Epithelial cell of esophagus (primary cell): ENCODE measurements at regions not wholly inside any gene's neighbourhood (a gene's known extent, or its start where the extent isn't known, plus 50 kb on each side); places are given as distances from the start of the nearest gene placed in this dataset.

Source experiments
- DNase-seq: peaks from one replicate; pipeline ENCODE4 v3.0.0; 2010; ENCODE audit warnings: low read depth
- H3K4me3 ChIP-seq: 2 replicates; pipeline ENCODE4 v1.5.1; 2011; ENCODE audit warnings: mild to moderate bottlenecking, low read length, control low read depth
- TF ChIP-seq, protein P1 (sequence below): IDR thresholded peaks from 2 replicates; pipeline ENCODE4 v1.5.1; 2011; ENCODE audit warnings: low read depth, mild to moderate bottlenecking, low read length, control low read depth, inconsistent platforms; ENCODE audit not compliant: insufficient read depth; ENCODE audit errors: missing control alignments

DNA sequence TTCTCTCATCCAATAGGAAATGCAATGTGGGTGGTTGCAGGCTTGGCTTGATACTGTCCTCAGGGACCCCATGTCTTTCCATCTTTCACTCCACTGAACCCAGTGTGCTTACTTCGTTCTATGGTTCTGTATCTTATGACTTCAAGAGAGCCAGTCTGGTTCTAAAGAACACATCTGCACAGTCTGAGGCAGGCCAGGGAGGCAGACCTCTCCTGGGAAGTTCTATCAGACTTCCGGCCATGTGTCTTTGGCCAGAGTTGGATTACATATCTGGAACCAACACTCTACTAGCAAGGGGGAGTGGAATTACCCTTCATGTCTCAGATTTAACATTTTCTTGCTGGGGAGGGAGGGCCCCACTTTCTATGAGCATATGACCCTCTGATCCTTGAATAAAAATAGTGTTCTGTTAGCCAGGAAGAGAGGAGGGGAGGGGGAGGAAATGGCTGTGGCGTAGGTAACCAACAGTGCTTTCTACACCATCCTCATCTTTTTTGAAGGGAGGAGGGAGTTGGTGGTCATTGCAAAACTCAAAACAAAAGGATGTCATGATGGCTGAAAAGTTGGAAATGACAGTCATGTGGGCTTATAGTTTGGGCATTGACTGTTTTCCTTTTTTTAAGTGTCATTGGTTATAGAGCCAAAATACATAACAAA lies 370.2 kb downstream of the GATA3 start:
- no peak for DNase-seq
- TF ChIP-seq, protein P1, sequence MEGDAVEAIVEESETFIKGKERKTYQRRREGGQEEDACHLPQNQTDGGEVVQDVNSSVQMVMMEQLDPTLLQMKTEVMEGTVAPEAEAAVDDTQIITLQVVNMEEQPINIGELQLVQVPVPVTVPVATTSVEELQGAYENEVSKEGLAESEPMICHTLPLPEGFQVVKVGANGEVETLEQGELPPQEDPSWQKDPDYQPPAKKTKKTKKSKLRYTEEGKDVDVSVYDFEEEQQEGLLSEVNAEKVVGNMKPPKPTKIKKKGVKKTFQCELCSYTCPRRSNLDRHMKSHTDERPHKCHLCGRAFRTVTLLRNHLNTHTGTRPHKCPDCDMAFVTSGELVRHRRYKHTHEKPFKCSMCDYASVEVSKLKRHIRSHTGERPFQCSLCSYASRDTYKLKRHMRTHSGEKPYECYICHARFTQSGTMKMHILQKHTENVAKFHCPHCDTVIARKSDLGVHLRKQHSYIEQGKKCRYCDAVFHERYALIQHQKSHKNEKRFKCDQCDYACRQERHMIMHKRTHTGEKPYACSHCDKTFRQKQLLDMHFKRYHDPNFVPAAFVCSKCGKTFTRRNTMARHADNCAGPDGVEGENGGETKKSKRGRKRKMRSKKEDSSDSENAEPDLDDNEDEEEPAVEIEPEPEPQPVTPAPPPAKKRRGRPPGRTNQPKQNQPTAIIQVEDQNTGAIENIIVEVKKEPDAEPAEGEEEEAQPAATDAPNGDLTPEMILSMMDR = no peak
- H3K4me3 ChIP-seq = no peak overlapping the region

DNA sequence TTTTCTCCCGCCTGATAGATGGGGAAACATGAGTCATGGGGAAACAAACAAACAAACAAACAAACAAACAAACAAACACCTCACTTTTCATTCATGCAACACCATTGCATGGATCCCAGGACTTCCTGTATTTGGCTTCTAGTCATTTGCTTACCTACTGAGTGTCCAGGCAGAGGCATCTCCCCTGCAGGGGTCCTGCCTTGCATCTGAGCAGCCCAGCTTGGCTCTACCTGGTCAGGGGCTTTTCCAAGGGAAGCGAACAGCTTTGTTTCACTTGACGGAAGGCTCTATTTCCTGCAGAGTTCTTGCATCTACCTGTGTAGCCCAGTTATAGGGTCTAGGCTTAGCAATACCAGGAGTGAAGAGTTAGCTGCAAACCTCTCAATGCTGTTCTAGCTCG lies 374.2 kb downstream of the GATA3 start:
- TF ChIP-seq, protein P1 = no peak
- no peak overlapping the region for H3K4me3 ChIP-seq

DNA sequence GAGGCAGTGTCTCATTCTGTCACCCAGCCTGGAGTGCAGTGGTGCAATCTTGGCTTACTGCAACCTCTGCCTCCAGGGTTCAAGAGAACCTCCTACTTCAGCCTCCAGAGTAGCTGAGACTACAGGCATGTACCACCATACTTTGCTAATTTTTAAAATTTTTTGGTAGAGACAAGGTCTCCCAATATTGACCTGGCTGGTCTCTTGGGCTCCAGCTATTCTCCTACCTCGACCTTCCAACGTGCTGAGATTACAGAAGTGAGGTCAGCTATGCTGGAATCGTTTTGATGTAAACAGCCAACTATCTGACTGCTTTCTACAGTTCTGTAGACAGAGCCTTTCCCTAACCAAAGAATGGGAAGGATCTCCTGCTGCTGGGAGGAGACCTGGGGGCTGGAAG lies 375.8 kb downstream of the GATA3 start:
- TF ChIP-seq, protein P1 = no peak
- DNase-seq = no peak

More for the DNA sequence above, 374.2 kb downstream of the GATA3 start:
- DNase-seq = no peak

DNA sequence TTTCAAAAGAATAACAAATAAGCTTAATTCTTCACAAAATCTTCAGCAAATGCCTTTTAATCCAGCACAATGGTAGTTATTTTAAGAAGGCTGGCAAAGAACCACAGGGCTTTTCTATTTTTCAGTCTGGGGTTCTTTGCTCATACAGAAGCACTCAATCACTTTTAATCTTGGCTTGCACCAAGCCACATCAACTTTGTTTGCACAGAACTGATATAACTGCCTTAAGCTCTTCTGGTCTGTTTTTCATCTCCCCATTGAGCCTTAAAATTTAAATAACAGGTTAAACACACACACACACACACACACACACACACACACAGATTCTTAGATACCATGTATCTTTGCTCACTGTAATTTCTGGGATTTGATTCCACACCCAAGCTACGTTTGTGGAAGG lies 377.0 kb downstream of the GATA3 start:
- no peak overlapping the region for H3K4me3 ChIP-seq
- TF ChIP-seq, protein P1 = no peak
- DNase-seq = no peak

More for the DNA sequence above, 375.8 kb downstream of the GATA3 start:
- no peak overlapping the region for H3K4me3 ChIP-seq

DNA sequence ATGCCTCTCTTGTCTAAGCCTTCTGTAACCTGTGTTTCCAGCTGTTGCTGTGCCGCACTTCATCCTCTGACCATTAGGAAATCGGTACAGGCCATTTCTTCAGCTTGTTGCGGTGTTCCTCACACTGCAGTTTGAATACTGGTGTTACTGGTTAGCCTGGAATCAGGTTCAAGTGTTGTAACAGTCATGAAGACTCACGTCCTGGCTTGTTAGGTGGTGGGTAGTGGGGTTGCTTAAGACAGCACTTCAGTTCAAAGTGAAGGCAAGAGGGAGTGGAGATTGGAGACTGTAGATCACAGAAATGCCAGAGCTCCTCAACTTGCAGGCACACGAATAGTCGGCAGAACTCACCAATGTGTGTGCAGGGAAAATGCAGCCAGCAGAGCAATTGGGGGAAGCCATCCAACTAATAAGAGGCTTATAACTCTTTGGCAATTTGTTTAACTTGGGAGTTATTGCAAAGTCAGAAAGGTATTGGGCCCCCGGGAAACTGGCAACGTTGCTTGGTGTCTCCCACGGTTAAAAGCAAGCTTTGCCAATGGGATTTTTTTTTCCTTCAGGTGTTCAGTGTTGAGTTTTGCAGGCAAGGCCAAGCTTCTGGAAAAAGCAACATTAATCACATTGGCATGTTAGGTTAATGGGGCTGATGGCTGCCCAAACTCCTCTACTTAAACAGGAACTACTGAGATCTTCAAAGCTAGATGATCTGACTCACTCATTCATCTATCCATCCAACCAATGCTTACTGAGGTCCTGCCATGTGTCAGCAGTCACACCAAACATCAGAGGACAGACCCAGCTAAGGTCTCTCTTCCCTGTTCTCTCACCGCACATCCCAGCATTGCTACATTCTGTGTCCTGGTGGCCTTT lies 380.9 kb downstream of the GATA3 start:
- TF ChIP-seq, protein P1 = peak; percentile 44
- H3K4me3 ChIP-seq = no peak overlapping the region
- DNase-seq = peak; percentile 99

DNA sequence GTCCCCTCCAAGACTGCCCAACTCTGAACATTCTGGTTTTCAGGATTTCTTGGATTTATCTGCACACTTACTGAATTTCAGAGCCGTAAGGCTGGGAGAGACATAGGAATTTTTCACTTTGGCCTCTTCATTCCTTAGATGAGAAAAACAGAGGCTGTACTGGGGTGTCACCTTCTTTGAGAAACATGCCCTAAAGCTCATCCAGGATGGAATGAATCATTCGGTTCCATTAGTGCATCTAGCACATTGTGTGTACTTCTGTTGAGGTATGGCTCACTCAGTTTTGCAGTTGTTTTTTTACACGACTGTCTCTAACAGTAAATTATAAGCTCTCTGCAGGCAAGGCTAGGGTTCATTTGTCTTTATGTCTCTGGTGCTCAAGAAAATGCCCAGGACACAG lies 383.4 kb downstream of the GATA3 start:
- H3K4me3 ChIP-seq = no peak overlapping the region
- TF ChIP-seq, protein P1 = no peak
- DNase-seq = peak; percentile 69

DNA sequence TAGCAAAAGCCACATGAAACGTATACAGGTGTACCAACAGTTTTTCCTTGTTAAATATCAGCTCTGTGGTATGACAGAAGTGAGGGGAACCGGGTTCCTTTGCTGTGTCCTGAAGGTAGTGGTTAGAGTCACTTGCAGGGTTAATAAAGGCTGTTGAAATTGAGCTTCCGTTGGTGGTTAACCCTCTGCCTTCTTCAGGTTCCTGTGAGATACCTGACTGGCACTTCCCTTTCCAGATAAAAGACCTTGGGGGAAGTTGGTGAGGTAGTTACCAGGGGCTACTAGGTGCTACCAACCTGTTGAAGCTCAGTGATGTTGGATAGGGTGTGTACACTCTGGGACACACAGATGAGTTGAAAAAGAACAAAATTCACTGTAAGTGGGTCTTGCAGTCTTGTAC lies 384.1 kb downstream of the GATA3 start:
- DNase-seq = no peak
- H3K4me3 ChIP-seq = no peak overlapping the region
- TF ChIP-seq, protein P1 = no peak
